NCI-H187 (cell line): ENCODE measurements at regions not wholly inside any gene's neighbourhood (a gene's known extent, or its start where the extent isn't known, plus 50 kb on each side); places are given as distances from the start of the nearest gene placed in this dataset.

Experiments used
- DNase-seq, 2 experiments: peaks; one replicate each; lab custom pipeline; 2025; lab: John Stamatoyannopoulos, UW

DNA sequence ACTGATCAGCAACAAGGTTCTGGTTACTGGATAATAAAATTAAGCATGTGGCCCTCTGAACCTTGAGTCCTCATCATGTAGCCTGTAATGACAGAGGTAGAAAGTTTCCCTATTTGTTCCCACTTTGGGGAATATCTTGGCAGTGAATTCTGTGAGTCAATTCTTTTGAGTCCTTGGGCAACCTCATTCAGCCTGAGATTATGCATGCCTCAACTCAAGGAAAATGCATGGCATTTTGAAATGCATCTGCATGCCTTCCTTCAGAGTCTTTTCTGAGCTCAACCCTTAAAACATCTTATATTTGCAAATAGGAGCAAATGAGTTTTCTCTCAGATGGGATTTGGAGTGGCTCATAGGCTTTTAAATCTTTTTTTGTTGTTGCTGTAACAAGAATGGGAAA, 218.1 kb upstream of the CD180 start:
- no peak for DNase-seq

DNA sequence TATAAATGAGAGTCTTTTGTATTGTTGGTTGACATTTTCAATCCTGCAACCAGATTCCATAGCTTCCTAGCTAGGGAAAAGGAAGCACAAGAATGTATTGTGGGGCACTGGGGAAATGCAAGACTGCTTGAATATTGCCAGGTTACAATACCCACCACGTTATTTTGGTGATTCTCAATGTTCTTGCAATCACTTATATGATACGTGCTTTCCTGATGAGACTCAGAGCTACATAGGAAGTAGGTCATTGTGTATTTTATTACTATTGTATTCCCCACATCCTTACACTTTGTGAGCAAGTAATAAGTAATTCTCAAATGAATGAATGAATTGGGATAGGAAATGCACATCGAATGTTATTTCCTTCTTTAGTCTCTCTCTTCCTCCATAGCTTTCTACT, 217.1 kb upstream of the CD180 start:
- no peak for DNase-seq

DNA sequence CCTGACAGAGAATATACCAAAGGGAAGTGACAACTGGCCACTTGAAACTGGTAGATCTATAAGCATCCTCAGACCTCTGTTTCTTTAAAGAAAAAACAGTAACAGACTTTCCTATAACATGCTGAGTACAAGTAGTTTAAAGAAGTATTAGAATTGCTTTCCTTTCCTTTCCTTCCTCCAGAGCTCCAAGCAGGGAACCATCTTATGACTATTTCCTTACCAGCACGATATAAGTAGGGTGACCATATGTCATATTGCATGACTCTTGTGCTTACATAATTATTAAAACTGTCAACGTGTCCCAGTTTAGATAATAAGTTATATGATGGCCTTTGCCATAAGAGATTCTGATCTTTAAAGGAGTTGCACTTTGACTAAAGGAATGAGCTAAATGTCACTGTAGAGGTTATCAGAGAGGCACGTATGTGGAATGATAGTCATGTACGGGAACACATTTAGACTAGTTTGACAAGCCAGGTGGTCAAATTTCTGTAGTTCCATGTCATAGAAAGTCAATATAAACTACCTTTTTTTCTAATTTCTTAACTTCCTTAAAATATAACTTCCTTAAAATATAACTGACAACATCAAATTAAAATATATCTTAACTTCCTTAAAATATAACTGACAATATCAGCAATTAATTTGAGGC, 212.7 kb upstream of the CD180 start:
- DNase-seq, result no peak

- DNase-seq, result no peak
Measured at GRCh38 chr5:67407979-67408378, 211.4 kb upstream of the CD180 start.

GRCh38 chr5:67405755-67406154, 209.2 kb upstream of the CD180 start:
- no peak for DNase-seq

DNA sequence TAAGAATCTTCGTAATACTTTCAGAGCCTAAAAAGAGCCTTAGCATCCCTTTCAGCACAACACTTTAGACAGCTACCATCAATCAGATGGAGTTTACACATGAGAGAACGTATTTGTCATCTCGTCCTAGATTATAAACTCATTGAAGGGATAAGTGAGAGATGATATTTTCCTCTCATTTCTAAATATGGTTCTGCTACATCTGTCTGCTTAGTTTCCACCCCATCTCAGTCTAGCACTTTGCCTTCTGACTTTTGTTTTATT, 208.4 kb upstream of the CD180 start:
- no peak for DNase-seq

GRCh38 chr5:67404256-67405100, 207.9 kb upstream of the CD180 start:
- no peak for DNase-seq

DNA sequence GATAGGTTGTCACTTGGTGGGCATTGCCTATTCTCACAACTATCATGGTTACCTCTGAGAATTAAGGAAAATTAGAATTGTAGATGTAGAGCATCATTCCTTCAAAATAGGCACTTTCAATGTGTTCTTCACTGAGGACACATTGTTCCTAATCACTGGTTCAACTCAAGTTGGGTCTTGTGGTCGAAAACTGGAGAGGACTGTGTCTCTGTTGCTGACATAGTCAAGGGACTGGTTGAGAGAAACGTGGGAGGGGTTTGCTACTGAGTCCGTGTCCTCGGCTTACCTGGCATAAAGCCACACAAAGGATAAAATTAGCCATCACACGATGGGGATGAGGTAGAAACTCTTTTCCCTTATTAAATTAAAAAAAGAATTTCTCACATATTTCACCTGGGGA, 205.9 kb upstream of the CD180 start:
- no peak for DNase-seq

DNA sequence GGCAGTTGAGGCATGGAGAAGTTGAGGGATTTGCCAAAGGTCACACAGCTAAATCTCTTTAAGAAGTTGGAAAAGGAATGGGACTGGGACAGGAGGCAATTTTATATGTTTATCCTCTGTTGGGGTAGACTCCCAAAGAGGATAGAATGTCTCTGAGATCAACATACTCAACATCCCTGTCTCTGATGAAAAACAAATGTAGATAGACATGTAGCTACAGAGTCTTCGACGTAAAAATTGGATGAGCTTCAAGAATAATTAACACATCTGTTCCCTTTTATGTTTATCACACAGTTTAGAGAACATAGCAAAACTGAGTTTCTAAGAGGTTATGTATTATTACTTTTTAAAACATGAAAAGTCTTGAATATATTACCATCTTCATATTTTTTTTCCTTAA, 204.6 kb upstream of the CD180 start:
- no peak for DNase-seq

DNA sequence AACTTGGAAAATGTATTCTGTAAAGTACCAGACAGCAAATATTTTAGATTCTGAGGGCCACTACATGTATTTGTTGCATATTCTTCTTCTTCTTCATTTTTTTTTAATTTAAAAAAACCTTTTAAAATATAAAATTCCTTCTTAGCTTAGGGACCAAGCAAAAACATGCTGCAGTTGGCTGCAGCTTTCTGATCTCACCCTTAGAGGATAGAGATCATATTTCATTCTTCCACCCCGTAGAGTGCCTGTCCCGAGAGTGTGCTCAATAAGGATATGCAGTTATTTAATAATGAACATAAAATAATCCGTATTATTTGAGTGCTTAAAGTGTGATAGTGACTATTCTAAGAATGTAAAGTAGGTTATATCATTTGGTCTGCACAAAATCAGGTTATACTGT, 204.2 kb upstream of the CD180 start:
- DNase-seq, result no peak

- DNase-seq, result no peak
Measured at GRCh38 chr5:67395790-67396418, 199.3 kb upstream of the CD180 start.

- no peak for DNase-seq
Measured at GRCh38 chr5:67393211-67393610, 196.6 kb upstream of the CD180 start.

- DNase-seq, result no peak
Measured at GRCh38 chr5:67390935-67391334, 194.3 kb upstream of the CD180 start.

DNA sequence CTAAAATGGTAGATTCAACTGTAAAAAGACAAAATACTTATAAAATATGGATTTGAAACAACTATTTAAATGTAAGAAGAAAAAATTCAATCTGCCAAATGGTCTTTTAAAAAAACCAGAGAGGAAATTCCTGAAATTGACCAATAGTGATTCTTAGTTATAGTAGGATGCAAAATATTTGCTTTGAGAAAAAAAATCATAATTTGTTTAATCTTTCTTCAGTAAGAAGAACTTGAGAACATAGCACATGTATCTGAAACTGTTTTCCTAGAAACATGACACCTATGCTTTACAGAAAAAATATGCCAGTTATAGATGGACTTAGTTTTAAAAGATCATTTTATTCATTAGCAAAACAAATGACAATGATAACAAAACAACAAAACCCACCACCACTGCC, 186.9 kb upstream of the CD180 start:
- no peak for DNase-seq

DNA sequence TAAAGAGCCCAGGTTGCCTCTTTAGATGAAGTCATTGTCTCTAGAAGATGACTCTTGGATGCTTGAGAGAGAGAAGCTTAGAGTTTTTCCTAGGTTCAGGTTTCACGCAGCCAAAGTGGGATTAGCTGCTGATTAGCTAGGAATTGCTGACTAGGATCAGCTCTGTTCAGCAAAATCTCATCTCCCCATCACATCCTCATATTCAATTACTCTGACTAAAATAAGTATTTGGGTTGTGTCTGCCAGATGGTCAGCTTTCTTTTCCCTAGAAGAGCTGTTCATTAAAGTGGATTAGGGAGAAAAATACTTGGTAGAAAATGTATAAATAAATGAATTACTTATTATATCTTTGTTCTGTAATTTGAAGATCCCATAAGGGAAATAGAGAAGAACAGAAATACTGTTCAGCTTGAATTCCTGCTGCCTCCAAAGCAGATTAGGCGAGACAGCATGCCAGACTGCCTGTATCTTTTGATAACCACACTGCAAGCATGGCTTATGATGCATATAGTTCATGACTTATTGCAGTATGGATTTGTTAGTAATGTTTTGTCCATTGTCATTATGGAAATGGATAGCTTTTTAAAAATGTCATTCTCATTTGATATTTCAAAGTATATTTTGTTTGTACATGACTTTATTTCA, 184.8 kb upstream of the CD180 start:
- no peak for DNase-seq

- DNase-seq, result no peak
Measured at GRCh38 chr5:67380431-67380830, 183.8 kb upstream of the CD180 start.

DNA sequence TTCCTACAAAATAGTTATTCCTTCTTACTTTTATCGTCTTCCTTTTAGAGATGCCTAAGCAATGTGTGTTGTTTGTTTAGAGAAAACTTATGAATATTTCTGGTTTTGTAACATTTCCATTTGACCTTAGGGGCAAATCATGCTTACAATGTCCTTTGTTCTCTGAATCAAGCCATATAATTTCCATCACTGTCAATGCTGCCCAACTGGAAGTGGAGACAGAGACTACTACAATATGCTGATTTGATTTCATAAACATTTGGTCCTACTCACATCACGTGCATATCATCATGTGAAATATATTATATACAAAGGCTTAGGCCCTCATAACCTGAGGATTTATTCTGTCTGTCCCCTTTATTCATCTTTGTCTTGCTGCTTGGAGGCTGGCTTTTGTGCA, 183.2 kb upstream of the CD180 start:
- DNase-seq, result no peak

- peak; percentile 28 to 61 for DNase-seq
Measured at GRCh38 chr5:67378256-67378655, 181.7 kb upstream of the CD180 start.

DNA sequence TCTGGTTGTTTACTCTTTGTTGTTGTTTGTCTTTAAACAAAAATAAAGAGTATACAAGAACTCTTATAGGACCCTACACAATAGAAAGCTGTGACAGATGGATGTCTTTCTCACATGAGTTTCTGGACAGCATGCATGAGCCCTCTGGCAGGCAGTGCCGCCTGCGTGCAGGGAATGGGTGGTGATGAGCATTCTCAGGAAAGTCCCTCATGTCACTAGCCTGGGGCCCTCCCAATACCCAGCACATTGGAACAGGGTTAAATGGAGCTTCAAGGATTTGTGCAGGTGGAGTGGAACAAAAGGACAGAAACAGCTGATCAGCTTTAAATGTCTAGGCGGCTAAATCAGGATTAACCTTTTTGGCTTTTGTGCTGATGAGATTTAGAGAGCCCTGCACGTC, 181.0 kb upstream of the CD180 start:
- DNase-seq, result peak; percentile 37 to 39

- no peak for DNase-seq
Measured at GRCh38 chr5:67375606-67376005, 179.0 kb upstream of the CD180 start.

DNA sequence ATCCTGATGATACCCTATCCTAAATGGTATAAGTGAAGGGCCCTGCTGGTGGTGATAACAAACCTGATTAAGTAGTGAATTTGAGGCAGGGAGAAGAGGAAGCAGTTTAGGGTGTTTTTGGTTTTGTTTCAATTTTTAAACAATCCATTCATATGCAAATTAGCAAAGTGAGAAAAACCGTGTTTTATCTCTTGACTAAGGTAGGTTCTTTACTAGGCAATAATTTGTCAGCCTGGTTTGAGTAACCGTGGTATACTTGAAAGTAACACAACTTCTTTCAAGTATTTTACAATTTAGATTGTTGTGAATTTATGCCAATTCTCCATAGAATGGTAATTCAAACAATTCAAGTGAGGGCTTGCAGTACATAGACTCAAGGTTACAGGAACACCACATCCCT, 177.8 kb upstream of the CD180 start:
- no peak for DNase-seq

DNA sequence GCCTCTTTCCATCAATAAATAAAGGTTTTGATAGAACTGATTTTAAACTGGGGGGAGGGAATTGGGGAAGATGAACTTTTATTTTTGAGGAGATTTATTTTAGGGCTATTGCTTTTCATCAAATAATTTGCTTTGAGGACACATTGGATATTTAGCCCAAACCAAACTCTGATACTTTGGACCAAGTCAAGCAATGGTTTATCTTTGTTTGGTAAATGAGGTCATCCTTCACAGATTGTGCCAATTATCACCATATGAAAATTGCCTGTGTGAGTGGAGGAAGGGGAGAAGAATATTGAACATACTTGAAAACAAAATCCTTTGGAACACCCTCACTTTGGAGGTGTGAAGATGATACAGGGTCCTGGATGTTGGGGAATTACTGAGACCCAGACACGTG, 176.9 kb upstream of the CD180 start:
- DNase-seq, result no peak

GRCh38 chr5:67372887-67373286, 176.3 kb upstream of the CD180 start:
- DNase-seq, result no peak
